ENCODE measurements at regions not wholly inside any gene's neighbourhood (a gene's known extent, or its start where the extent isn't known, plus 50 kb on each side); places are given as distances from the start of the nearest gene placed in this dataset.

DNA sequence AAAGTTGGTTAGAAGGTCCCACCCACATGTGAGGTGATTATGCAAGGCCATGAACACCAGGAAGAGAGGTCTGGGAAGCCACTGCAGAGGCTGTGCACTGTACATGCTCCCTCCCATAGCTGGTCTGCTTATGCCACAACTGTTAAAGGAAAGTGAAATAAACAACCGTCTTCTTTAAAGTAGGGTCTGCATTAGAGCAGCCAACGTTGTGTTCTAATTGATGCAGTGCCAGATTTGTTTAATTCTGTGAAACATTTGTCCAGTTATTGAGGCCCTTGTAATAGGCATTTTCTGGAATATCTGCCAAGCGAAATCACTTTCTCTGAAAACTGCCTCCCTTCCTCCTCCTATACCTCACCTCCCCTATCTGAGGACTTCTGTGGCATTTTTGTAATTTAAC lies 224.0 kb upstream of the LNX1 start:
- TF ChIP-seq, protein P1, sequence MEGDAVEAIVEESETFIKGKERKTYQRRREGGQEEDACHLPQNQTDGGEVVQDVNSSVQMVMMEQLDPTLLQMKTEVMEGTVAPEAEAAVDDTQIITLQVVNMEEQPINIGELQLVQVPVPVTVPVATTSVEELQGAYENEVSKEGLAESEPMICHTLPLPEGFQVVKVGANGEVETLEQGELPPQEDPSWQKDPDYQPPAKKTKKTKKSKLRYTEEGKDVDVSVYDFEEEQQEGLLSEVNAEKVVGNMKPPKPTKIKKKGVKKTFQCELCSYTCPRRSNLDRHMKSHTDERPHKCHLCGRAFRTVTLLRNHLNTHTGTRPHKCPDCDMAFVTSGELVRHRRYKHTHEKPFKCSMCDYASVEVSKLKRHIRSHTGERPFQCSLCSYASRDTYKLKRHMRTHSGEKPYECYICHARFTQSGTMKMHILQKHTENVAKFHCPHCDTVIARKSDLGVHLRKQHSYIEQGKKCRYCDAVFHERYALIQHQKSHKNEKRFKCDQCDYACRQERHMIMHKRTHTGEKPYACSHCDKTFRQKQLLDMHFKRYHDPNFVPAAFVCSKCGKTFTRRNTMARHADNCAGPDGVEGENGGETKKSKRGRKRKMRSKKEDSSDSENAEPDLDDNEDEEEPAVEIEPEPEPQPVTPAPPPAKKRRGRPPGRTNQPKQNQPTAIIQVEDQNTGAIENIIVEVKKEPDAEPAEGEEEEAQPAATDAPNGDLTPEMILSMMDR (IDR thresholded peaks at IDR 0.05) = no peak
- TF ChIP-seq POLR2AphosphoS5 (IDR thresholded peaks at IDR 0.05; ENCODE audit: insufficient read depth in 1 of 2, low read depth in 1 of 2) = no peak
